Ovary (tissue), 7 donors: ENCODE measurements at regions not wholly inside any gene's neighbourhood (a gene's known extent, or its start where the extent isn't known, plus 50 kb on each side); places are given as distances from the start of the nearest gene placed in this dataset.
"Not testable (repeated sequence)": the region's sequence is repeated elsewhere in the genome, so short reads cannot be mapped to it uniquely, and the experiment has no call there.

Experiments
- DNase-seq, 5 donors: peaks; one replicate each; pipeline ENCODE4 v3.0.0-alpha.2; 2019 to 2020
- H3K27ac ChIP-seq, 2 donors: fragments of 200-600 bp; one replicate each; pipeline versions ENCODE4 v1.5.1 to v1.8.0; 2019 to 2022
- H3K27me3 ChIP-seq: fragments of 200-600 bp; one replicate; pipeline ENCODE4 v1.8.0; 2022
- H3K36me3 ChIP-seq: fragments of 200-600 bp; sonication (generic); one replicate; pipeline ENCODE4 v1.5.1; 2019
- H3K4me1 ChIP-seq: one replicate; pipeline ENCODE4 v1.8.1; 2013; ENCODE audit warnings: mild to moderate bottlenecking, moderate library complexity; ENCODE audit not compliant: insufficient read depth
- H3K4me3 ChIP-seq: fragments of 200-600 bp; sonication (generic); one replicate; pipeline ENCODE4 v1.5.1; 2017
- H3K9me3 ChIP-seq, 2 donors: fragments of 200-600 bp in 1 of 2; sonication (generic) in 1 of 2; one replicate each; pipeline versions ENCODE4 v1.5.1 to v1.8.1; 2013 to 2019; ENCODE audit warnings: mild to moderate bottlenecking in 1 of 2, moderate library complexity in 1 of 2
- EP300 ChIP-seq: sonication (generic); formaldehyde crosslinking; IDR thresholded peaks from one replicate; pipeline ENCODE4 v1.6.1; 2017; ENCODE audit warnings: antibody characterized with exemption
- POLR2A ChIP-seq: fragments of 450-650 bp; IDR thresholded peaks from one replicate; pipeline ENCODE4 v1.6.1; 2017; ENCODE audit warnings: antibody characterized with exemption, mild to moderate bottlenecking, moderate library complexity
- WGBS, 3 donors: extraction: QIAGEN DNeasy Blood & Tissue Kit in 1 of 3; methylation state at CpG; one replicate each; pipeline versions ENCODE4 v1.1.5 to v1.1.7; 2013 to 2017; 5-methylcytosine and 5-hydroxymethylcytosine counted together
- intact Hi-C, 4 donors: fragments of 100-400 bp; cut with DNase I; formaldehyde crosslinking; loops; one replicate each; pipeline versions ENCODE4 v1.11.0 to v1.15.1; 2022 to 2023
- TF ChIP-seq, protein P1 (sequence below), 3 donors: fragments of 450-650 bp in 2 of 3; fragments of 200-600 bp in 1 of 3; IDR thresholded peaks; one replicate each; pipeline versions ENCODE4 v1.5.1 to v1.8.0; 2016 to 2022; ENCODE audit warnings: antibody characterized with exemption in 3 of 3, mild to moderate bottlenecking in 1 of 3
- donor health status: DM: no; HTN: no; CAD: no; lungs with moderate emphysema.
- donor health status: DM: no; HTN: no; CAD: no.
- donor health status: Bipolar disorder and iron deficiency.
- donor health status: DM: no; HTN: no; CAD: no.
- donor health status: DM: yes; HTN: yes; CAD: no.

DNA sequence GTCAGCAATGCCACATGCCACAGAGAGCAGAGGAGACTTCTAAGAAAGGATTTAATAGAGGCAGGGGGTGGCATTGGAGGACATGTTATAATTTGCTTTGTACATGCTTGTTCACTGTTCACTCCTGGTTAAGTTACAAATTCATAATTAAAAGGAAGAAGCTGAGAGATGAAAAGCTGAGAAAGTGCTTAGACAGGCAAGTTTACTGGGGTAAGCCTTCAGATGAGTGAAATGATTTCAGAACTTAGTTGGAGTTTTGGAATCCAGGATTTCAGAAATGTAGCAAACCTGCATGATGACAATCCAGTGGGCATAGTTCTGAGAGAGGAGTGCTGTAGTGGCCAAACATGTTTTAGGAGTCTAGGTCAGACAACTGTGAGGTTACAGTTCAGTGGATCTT is 67.3 kb upstream of the FBXO33 start:
- intact Hi-C loops = no loop called here

DNA sequence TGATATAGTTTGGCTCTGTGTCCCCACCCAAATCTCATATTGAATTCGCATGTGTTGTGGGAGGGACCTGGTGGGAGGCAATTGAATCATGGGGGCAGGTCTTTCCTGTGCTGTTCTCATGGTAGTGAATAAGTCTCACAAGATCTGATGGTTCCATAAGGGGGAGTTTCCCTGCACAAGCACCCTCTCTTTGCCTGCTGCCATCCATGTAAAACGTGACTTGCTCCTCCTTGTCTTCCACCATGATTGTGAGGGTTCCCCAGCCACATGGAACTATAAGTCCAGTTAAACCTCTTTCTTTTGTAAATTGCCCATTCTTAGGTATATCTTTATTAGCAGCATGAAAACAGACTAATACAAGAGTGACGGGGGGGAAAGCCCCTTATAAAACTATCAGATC is 65.4 kb upstream of the FBXO33 start:
- WGBS, 3 donors = 80 to 88% (median 87%) methylated on average over 3 of the region's 3 CpGs
- H3K9me3 ChIP-seq, DNase-seq, H3K27ac ChIP-seq, H3K36me3 ChIP-seq, H3K4me3 ChIP-seq, intact Hi-C loops, H3K27me3 ChIP-seq, H3K4me1 ChIP-seq: not testable (repeated sequence)

More for the DNA sequence above, 67.3 kb upstream of the FBXO33 start:
- Histone ChIP-seq H3K27ac (no peak overlapping the region), H3K4me3 (no peak overlapping the region), H3K36me3 (no peaks in the 10 kb centered on the region), H3K27me3 (no peaks in the 10 kb centered on the region), H3K4me1 (no peaks in the 10 kb centered on the region), H3K9me3 (no peaks in the 10 kb centered on the region)
- TF ChIP-seq, protein P1, sequence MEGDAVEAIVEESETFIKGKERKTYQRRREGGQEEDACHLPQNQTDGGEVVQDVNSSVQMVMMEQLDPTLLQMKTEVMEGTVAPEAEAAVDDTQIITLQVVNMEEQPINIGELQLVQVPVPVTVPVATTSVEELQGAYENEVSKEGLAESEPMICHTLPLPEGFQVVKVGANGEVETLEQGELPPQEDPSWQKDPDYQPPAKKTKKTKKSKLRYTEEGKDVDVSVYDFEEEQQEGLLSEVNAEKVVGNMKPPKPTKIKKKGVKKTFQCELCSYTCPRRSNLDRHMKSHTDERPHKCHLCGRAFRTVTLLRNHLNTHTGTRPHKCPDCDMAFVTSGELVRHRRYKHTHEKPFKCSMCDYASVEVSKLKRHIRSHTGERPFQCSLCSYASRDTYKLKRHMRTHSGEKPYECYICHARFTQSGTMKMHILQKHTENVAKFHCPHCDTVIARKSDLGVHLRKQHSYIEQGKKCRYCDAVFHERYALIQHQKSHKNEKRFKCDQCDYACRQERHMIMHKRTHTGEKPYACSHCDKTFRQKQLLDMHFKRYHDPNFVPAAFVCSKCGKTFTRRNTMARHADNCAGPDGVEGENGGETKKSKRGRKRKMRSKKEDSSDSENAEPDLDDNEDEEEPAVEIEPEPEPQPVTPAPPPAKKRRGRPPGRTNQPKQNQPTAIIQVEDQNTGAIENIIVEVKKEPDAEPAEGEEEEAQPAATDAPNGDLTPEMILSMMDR (IDR thresholded peaks at IDR 0.05) = no peak
- TF ChIP-seq EP300 = no peak
- TF ChIP-seq POLR2A = no peak
- no peak for DNase-seq

DNA sequence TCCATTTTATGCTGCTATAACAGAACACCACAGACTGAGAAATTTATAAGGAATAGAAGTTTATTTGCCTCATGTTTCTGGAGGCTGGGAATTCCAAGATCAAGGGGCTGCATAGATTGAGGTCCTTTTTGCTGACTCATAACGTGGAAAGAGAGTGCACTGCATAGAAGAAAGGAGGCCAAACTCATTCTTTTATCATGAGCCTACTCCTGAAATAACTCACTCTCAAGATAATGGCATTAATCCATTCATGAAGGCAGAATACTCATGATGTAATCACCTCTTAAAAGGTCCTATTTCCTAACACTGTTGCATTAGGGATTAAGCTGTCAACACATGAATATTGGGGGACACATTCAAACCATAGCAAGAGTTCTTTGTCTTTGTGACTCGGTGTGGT is 60.0 kb upstream of the FBXO33 start:
- Histone ChIP-seq H3K4me3 (no peak overlapping the region), H3K4me1 (peaks cover 1% of the 10 kb centered on the region), H3K36me3 (no peaks in the 10 kb centered on the region), H3K27me3 (no peaks in the 10 kb centered on the region), H3K9me3 (no peaks in the 10 kb centered on the region), H3K27ac (no peak overlapping the region)
- TF ChIP-seq POLR2A = no peak
- TF ChIP-seq EP300 = no peak
- TF ChIP-seq, protein P1 (IDR thresholded peaks at IDR 0.05) = no peak
- intact Hi-C loops = no loop called here
- DNase-seq = no peak
- whole genome bisulfite sequencing, 3 donors = 56 to 64% (median 62%) methylated on average over 2 of the region's 2 CpGs

DNA sequence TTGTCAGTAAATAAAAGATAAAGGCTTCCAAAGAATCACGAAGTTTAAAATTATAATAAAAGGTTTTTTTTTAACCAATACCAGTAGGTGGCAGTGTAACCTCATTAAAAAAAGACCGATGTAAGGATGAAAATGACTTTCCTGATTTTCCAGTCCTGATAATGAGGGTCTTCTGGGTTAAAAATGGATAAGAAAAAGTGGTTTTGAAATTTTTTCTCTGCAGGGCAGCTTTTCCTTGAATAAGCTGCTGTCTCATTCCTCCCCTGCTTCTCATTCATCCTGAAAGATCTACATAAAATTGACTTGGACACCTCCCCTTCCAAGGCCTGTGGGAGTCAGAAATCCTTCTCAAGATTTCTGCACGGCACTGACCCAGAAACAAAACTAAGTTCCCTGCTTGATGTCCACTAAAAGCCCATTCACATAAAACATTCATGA is 58.9 kb upstream of the FBXO33 start:
- DNase-seq = no peak
- Histone ChIP-seq H3K27ac (no peak overlapping the region), H3K9me3 (no peaks in the 10 kb centered on the region), H3K4me3 (no peak overlapping the region), H3K4me1 (peaks cover 1% of the 10 kb centered on the region), H3K27me3 (no peaks in the 10 kb centered on the region), H3K36me3 (no peaks in the 10 kb centered on the region)
- no peak for TF ChIP-seq EP300
- TF ChIP-seq POLR2A = no peak
- TF ChIP-seq, protein P1 (IDR thresholded peaks at IDR 0.05) = no peak
- 0 to 3% (median 2%) methylated on average over 3 of the region's 3 CpGs for whole genome bisulfite sequencing, 3 donors
- intact Hi-C loops = no loop called here

DNA sequence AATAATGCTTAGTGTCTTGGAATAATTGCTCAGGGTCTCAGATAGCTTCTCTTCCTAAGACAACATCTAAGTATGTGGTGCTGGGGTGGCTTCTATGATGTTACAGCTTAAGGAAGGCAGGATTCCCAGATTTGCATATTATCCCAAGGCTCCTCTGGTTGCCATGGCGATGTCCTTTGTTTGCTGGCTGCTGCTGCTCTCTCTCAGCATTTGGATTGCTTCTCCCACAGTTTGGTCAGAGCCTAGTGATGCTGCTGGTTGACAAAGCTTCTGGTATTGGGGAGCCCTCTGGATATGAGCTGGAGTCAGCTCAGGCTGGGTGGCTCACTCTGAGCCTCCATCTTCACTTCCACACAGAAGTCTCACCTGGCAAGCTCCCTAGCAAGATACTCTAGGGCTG is 56.4 kb upstream of the FBXO33 start:
- H3K27ac ChIP-seq = no peak overlapping the region
- no peaks in the 10 kb centered on the region for H3K9me3 ChIP-seq
- H3K4me1 ChIP-seq = peaks cover 1% of the 10 kb centered on the region
- no peak for TF ChIP-seq POLR2A
- no peak for TF ChIP-seq EP300
- TF ChIP-seq, protein P1 (IDR thresholded peaks at IDR 0.05) = no peak
- H3K36me3 ChIP-seq = no peaks in the 10 kb centered on the region
- H3K4me3 ChIP-seq = no peak overlapping the region
- DNase-seq = no peak
- 24 to 52% (median 32%) methylated on average over 1 of the region's 1 CpG for WGBS, 3 donors
- no peaks in the 10 kb centered on the region for H3K27me3 ChIP-seq
- intact Hi-C loops = loop anchor here in 1 of 4 donors (5.0 kb wide), 1 partner anchor 1489 kb away; no protein-coding TSS in a partner anchor
